Thyroid gland (tissue), 4 donors: ENCODE measurements at regions not wholly inside any gene's neighbourhood (a gene's known extent, or its start where the extent isn't known, plus 50 kb on each side); places are given as distances from the start of the nearest gene placed in this dataset.

Experiments
- POLR2A ChIP-seq, 2 donors: fragments of 450-650 bp; IDR thresholded peaks; one replicate each; pipeline ENCODE4 v1.6.1; 2017; ENCODE audit warnings: antibody characterized with exemption in 2 of 2, mild to moderate bottlenecking in 2 of 2, moderate library complexity in 1 of 2
- TF ChIP-seq, protein P1 (sequence below), 6 experiments: fragments of 200-600 bp in 3 of 6; fragments of 450-650 bp in 3 of 6; sonication (generic) in 3 of 6; IDR thresholded peaks; one replicate each; pipeline ENCODE4 v1.5.1; 2016 to 2019; ENCODE audit warnings: antibody characterized with exemption in 6 of 6, mild to moderate bottlenecking in 2 of 6, inconsistent platforms in 1 of 6, moderate library complexity in 1 of 6

DNA sequence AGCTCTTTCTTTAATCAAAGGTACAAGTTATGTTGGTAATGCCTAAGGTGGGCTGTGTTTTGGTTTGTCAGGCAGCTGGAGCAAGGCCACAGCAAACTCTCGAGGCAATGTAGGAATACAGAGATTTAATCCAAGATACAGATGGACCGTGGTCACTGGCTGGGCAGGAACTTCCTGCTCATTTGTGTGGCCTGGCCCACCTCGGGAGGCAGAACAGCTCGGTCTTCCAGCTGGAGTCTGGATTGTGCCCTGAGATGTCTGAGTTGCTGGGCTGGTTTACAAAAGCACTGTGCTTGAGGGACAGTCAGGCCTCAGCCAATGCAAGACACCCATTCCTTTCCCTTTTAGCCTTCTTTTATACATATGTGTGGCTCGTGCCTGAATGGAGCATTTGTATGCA is 506.1 kb upstream of the SALL3 start:
- TF ChIP-seq, protein P1, sequence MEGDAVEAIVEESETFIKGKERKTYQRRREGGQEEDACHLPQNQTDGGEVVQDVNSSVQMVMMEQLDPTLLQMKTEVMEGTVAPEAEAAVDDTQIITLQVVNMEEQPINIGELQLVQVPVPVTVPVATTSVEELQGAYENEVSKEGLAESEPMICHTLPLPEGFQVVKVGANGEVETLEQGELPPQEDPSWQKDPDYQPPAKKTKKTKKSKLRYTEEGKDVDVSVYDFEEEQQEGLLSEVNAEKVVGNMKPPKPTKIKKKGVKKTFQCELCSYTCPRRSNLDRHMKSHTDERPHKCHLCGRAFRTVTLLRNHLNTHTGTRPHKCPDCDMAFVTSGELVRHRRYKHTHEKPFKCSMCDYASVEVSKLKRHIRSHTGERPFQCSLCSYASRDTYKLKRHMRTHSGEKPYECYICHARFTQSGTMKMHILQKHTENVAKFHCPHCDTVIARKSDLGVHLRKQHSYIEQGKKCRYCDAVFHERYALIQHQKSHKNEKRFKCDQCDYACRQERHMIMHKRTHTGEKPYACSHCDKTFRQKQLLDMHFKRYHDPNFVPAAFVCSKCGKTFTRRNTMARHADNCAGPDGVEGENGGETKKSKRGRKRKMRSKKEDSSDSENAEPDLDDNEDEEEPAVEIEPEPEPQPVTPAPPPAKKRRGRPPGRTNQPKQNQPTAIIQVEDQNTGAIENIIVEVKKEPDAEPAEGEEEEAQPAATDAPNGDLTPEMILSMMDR (IDR thresholded peaks at IDR 0.05), result no peak
- no peak for TF ChIP-seq POLR2A (IDR thresholded peaks at IDR 0.05)
